NCI-H2171 treated with DMSO at 0.1 percent for 48 hours (cell line): ENCODE measurements at regions not wholly inside any gene's neighbourhood (a gene's known extent, or its start where the extent isn't known, plus 50 kb on each side); places are given as distances from the start of the nearest gene placed in this dataset.
"Not testable (repeated sequence)": the region's sequence is repeated elsewhere in the genome, so short reads cannot be mapped to it uniquely, and the experiment has no call there.

Experiments used
- DNase-seq: peaks from one replicate; lab custom pipeline; 2025; lab: John Stamatoyannopoulos, UW

DNA sequence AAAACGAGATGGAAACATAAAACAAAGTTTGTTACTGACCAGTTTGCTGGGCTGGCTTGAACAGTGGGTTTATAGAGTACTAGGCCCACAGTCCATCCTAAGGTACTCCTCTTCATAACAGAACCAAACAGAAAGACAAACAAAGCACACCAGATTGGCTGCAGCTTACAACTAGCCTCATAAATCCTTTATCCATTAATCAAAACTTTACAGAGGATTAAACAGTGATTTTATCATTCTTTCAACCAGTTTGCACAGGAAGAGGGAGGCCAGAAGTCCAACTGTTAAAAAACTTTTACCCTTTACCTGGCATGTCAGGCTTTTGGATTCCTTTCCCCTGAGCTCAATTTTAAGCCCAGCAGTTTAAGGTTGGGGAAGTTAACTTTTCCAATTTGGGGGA, 1467.6 kb downstream of the MAT2B start:
- DNase-seq: no peak

DNA sequence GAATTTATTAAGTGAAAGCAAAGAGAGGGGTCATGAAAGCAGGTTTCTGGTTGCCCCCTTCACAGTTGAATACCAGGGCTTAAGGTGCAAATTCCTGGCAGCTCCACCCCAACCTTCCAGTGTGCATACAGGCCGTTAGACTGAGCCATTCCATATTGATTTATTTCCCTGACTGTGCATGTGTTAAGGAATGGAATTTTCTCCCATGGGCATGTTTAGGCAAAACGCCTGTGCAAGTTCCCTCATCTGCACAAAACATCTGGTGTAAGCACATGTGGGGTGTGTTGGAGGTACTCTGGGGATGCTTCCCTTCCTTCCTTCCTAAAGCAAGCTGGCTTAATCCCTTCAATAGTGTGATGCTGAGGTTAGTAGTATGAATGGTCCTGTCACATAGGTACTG, 1470.6 kb downstream of the MAT2B start:
- DNase-seq: no peak

DNA sequence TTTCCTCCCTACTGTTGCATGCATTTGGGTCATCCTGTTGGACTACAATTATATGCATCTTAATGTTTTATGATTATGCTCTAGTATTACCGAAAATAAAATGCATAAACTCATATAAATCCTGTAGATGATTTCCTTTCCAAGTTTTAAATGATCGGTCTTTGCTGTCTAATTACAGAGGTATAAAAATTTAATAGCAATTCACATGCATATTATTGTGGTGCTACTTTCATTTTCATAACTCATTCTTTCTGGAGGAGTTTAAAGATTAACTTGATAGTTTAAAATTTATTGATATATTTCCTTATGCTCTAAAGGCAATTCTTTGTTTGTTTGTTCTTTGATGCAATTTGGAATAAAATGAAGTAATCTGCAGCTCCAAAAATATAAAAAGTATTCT, 1475.1 kb downstream of the MAT2B start:
- DNase-seq: no peak

DNA sequence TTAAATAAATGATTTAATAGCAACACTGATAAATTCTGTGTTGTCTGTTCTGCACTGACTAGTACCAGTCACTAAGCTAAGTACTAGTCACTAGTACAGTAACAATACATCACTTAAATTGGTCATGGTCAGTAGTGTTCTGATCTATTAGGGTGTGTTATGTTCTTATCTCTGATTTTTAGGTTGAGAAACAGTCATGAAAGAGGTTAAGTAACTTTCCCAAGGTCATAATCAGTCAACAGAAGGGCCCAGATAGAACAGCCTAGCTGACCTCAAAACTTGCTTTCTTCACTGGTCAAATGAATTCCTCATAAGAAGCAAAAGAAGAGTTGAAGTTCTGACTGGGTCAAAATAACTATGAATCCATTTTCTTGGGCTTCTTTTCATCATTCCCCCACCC, 1492.7 kb downstream of the MAT2B start:
- DNase-seq: no peak

GRCh38 chr5:164998590-164998989, 1493.2 kb downstream of the MAT2B start:
- DNase-seq: no peak

- DNase-seq: no peak
These were observed 1495.2 kb downstream of the MAT2B start for GRCh38 chr5:165000479-165001190.

- DNase-seq: no peak
These were observed 1497.9 kb downstream of the MAT2B start for GRCh38 chr5:165003283-165003682.

- no peak for DNase-seq
These were observed 1498.8 kb downstream of the MAT2B start for GRCh38 chr5:165004175-165004574.

DNA sequence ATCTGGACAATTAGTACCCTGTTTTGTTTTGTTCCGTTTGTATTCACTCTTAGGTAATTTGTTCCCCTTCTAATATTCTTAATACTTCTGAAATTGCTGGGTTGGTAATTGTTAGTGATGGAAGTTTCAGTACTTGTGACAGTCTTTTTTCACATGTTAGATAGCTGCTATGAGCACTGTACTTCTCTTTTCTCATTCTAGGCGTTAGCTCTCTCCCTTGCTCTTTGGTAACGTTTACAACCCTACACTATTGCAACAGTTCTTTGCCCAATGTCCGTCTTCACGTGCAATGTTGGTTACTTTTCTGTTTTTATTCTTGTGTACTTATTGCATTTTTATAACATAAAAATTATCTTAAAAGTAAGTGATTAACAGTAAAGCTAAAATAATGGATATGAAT, 1509.0 kb downstream of the MAT2B start:
- no peak for DNase-seq

DNA sequence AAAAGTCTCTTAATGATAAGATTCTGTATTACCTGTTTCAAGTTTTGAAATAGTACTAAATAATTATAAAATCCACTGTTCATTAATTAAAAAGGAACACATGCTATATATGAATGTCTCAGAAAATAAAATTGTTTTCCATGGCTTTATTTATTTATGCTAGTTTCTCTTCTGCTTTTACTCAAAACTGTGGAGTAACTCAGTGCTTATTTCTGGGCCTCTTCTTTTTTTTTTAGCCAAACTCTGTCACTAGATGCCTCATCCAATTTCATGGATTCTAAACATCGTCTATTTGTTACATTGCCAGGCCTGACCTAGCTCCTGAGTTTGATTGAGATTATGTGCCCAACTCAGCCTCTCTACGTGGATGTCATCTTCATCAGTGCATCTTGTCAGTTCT, 1509.7 kb downstream of the MAT2B start:
- DNase-seq: no peak

GRCh38 chr5:165015547-165015946, 1510.1 kb downstream of the MAT2B start:
- no peak for DNase-seq

DNA sequence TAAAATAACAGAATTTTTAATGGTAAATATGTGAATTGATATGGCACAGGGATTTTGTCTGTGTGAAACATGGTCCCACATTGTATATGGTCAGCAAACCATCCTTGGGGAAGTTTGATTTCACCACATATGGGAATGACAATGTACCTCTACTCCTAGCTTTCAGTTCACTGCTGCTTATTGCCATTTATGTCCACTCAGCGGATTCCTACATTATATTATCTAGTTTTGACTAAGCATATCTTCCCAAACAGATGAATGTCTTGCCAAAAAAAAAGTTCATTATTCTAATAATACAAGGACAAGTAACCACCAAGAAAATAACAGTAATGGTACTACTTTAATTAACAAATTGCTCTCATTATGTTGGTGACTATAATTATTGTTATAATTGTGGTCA, 1521.6 kb downstream of the MAT2B start:
- DNase-seq: no peak

- no peak for DNase-seq
These were observed 1522.9 kb downstream of the MAT2B start for GRCh38 chr5:165028356-165028755.

- DNase-seq: no peak
These were observed 1523.9 kb downstream of the MAT2B start for GRCh38 chr5:165029099-165029870.

DNA sequence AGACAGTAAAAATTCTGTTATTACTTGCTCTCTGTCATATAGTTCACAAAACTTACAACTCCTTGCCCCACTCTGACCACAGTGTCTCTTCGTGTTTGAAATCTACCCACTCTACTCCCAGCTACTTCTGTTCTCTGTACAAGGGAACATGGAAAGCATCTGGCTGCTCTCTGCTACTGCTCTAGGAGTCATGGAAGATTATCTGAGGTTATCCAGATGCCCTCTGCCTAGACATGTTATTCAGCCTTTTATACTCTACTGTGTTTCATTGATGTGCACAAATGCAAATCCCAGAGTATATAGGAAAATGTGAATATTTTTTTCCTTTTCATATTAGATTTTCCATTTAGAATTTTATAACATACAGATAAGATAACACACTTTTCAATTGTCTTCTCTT, 1525.6 kb downstream of the MAT2B start:
- DNase-seq: no peak

- no peak for DNase-seq
These were observed 1526.0 kb downstream of the MAT2B start for GRCh38 chr5:165031371-165031770.

DNA sequence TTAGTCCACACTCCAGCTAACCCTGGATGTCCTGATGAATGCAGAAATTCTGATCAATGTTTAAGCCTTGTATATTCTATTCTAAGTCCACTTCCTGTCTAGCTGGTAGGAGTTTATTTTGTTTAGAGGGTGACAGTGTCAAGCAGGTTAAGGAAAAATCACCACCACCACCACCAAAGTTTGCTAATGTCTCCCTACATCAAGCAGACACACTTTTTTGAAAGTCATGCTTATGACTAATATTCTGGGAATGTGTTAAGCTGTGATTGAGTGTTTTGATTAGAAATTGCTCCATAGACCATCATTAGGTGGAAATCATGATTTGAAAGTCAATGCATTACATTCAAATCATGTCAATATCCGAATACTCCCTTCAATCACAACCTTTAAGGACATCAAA, 1530.1 kb downstream of the MAT2B start:
- no peak for DNase-seq

- DNase-seq: no peak
These were observed 1534.3 kb downstream of the MAT2B start for GRCh38 chr5:165039748-165040147.

- not testable (repeated sequence) for DNase-seq
These were observed 1540.5 kb downstream of the MAT2B start for GRCh38 chr5:165045941-165046340.

GRCh38 chr5:165055476-165055875, 1550.1 kb downstream of the MAT2B start:
- no peak for DNase-seq

DNA sequence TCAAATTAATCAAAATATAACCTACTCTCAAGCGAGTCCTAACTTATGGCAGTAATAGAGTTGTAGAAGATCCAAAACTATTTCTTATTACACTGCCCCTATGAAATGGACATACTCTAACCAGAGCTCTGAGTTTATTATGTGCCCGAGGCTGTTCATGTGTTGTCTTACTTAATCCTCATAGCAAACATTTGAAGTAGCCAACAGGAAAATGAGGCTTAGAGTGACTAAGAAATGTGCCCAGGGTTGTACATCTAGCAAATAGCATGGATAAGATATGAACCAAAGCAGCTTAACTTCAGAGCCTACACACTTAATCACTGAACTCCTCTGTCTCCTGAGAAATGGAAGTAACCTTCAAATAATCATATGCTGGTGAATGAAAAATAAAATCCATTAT, 1551.7 kb downstream of the MAT2B start:
- no peak for DNase-seq

- DNase-seq: no peak
These were observed 1561.4 kb downstream of the MAT2B start for GRCh38 chr5:165066751-165067385.

- no peak for DNase-seq
These were observed 1571.3 kb downstream of the MAT2B start for GRCh38 chr5:165076686-165077085.
